Mucosa of rectum (tissue), 2 donors: ENCODE measurements at regions not wholly inside any gene's neighbourhood (a gene's known extent, or its start where the extent isn't known, plus 50 kb on each side); places are given as distances from the start of the nearest gene placed in this dataset.
A peak's percentile ranks its signal among the peaks of the same experiment; 100 is the strongest.

Source experiments
- H3K27ac ChIP-seq, 2 donors: one replicate each; pipeline ENCODE4 v1.7.0; 2013; ENCODE audit warnings: inconsistent platforms in 2 of 2, low read depth in 2 of 2, low read length in 2 of 2
- H3K27me3 ChIP-seq, 2 donors: one replicate each; pipeline ENCODE4 v1.7.0; 2013; ENCODE audit warnings: low read length in 2 of 2; ENCODE audit not compliant: control insufficient read depth in 2 of 2, insufficient read depth in 2 of 2
- H3K36me3 ChIP-seq, 2 donors: one replicate each; pipeline ENCODE4 v1.7.0; 2013; ENCODE audit warnings: low read length in 2 of 2; ENCODE audit not compliant: control insufficient read depth in 2 of 2, insufficient read depth in 2 of 2
- H3K4me1 ChIP-seq, 2 donors: one replicate each; pipeline ENCODE4 v1.7.0; 2013; ENCODE audit warnings: low read length in 2 of 2, mild to moderate bottlenecking in 1 of 2; ENCODE audit not compliant: control insufficient read depth in 2 of 2, insufficient read depth in 2 of 2
- H3K4me3 ChIP-seq, 2 donors: one replicate each; pipeline ENCODE4 v1.7.0; 2013; ENCODE audit warnings: low read length in 2 of 2
- H3K9ac ChIP-seq, 2 donors: one replicate each; pipeline ENCODE4 v1.7.0; 2013; ENCODE audit warnings: low read length in 2 of 2, low read depth in 1 of 2, mild to moderate bottlenecking in 1 of 2
- H3K9me3 ChIP-seq, 2 donors: one replicate each; pipeline ENCODE4 v1.7.0; 2013; ENCODE audit warnings: low read length in 2 of 2; ENCODE audit not compliant: control insufficient read depth in 2 of 2
- donor health status: healthy.
- donor health status: Normal muscosa, but diverticular disease.

GRCh38 chr15:72884311-72884710 is 100.8 kb upstream of the ADPGK start:
- Histone ChIP-seq H3K9ac (no peak overlapping the region), H3K9me3 (no peaks in the 10 kb centered on the region), H3K4me1 (no peaks in the 10 kb centered on the region), H3K4me3 (no peak overlapping the region), H3K36me3 (no peaks in the 10 kb centered on the region), H3K27me3 (no peaks in the 10 kb centered on the region), H3K27ac (no peak overlapping the region)

GRCh38 chr15:72873379-72874233 is 90.0 kb upstream of the ADPGK start:
- Histone ChIP-seq H3K9me3 (no peaks in the 10 kb centered on the region), H3K4me1 (peaks cover 0 to 4% of the 10 kb centered on the region in 2 donors), H3K4me3 (no peak overlapping the region), H3K27me3 (no peaks in the 10 kb centered on the region), H3K27ac (no peak overlapping the region), H3K9ac (no peak overlapping the region), H3K36me3 (no peaks in the 10 kb centered on the region)

GRCh38 chr15:72872066-72872845 is 88.7 kb upstream of the ADPGK start:
- no peaks in the 10 kb centered on the region for H3K36me3 ChIP-seq
- H3K27ac ChIP-seq, result no peak overlapping the region
- H3K27me3 ChIP-seq, result no peaks in the 10 kb centered on the region
- no peaks in the 10 kb centered on the region for H3K9me3 ChIP-seq
- H3K4me1 ChIP-seq, result peaks cover 0 to 4% of the 10 kb centered on the region in 2 donors
- H3K4me3 ChIP-seq, result no peak overlapping the region
- no peak overlapping the region for H3K9ac ChIP-seq

GRCh38 chr15:72866866-72867616 is 83.5 kb upstream of the ADPGK start:
- Histone ChIP-seq H3K27ac (no peak overlapping the region), H3K4me3 (no peak overlapping the region), H3K27me3 (no peaks in the 10 kb centered on the region), H3K4me1 (peaks cover 0 to 4% of the 10 kb centered on the region in 2 donors), H3K9ac (no peak overlapping the region), H3K36me3 (no peaks in the 10 kb centered on the region), H3K9me3 (no peaks in the 10 kb centered on the region)

GRCh38 chr15:72866182-72866581 is 82.6 kb upstream of the ADPGK start:
- Histone ChIP-seq H3K27me3 (no peaks in the 10 kb centered on the region), H3K27ac (no peak overlapping the region), H3K9ac (no peak overlapping the region), H3K36me3 (no peaks in the 10 kb centered on the region), H3K4me3 (no peak overlapping the region), H3K9me3 (no peaks in the 10 kb centered on the region), H3K4me1 (peaks cover 0 to 4% of the 10 kb centered on the region in 2 donors)

- H3K27me3 ChIP-seq, result no peaks in the 10 kb centered on the region
- H3K4me1 ChIP-seq, result peaks cover 0 to 4% of the 10 kb centered on the region in 2 donors
- H3K9me3 ChIP-seq, result no peaks in the 10 kb centered on the region
- no peak overlapping the region for H3K27ac ChIP-seq
- H3K36me3 ChIP-seq, result no peaks in the 10 kb centered on the region
- no peak overlapping the region for H3K9ac ChIP-seq
- no peak overlapping the region for H3K4me3 ChIP-seq
Measured at GRCh38 chr15:72865486-72865885, 81.9 kb upstream of the ADPGK start.

- Histone ChIP-seq H3K4me1 (peaks cover 3 to 7% of the 10 kb centered on the region in 2 donors), H3K9ac (no peak overlapping the region), H3K9me3 (no peaks in the 10 kb centered on the region), H3K36me3 (no peaks in the 10 kb centered on the region), H3K27ac (no peak overlapping the region), H3K4me3 (no peak overlapping the region), H3K27me3 (no peaks in the 10 kb centered on the region)
Measured at GRCh38 chr15:72864681-72865080, 81.1 kb upstream of the ADPGK start.

GRCh38 chr15:72861354-72861910 is 77.9 kb upstream of the ADPGK start:
- no peak overlapping the region for H3K9ac ChIP-seq

GRCh38 chr15:72859757-72860145 is 76.2 kb upstream of the ADPGK start:
- Histone ChIP-seq H3K27ac (peak overlapping the region; percentile 21 to 59), H3K4me3 (no peak overlapping the region), H3K9ac (no peak overlapping the region), H3K36me3 (no peaks in the 10 kb centered on the region), H3K27me3 (no peaks in the 10 kb centered on the region), H3K4me1 (peaks cover 16% of the 10 kb centered on the region in 2 donors), H3K9me3 (no peaks in the 10 kb centered on the region)

More at GRCh38 chr15:72861354-72861910, 77.9 kb upstream of the ADPGK start:
- H3K9me3 ChIP-seq, result no peaks in the 10 kb centered on the region
- H3K36me3 ChIP-seq, result no peaks in the 10 kb centered on the region
- H3K4me3 ChIP-seq, result no peak overlapping the region
- peaks cover 16% of the 10 kb centered on the region in 2 donors for H3K4me1 ChIP-seq
- H3K27ac ChIP-seq, result no peak overlapping the region
- H3K27me3 ChIP-seq, result no peaks in the 10 kb centered on the region
